GM23248 (cell line): ENCODE measurements at regions not wholly inside any gene's neighbourhood (a gene's known extent, or its start where the extent isn't known, plus 50 kb on each side); places are given as distances from the start of the nearest gene placed in this dataset.
A peak's percentile ranks its signal among the peaks of the same experiment; 100 is the strongest.

Source experiments
- DNase-seq: peaks from one replicate; pipeline ENCODE4 v3.0.0-alpha.2; 2015
- H2AFZ ChIP-seq: fragments of 200-600 bp; sonication (generic); 2 replicates; pipeline ENCODE4 v1.6.1; 2016; ENCODE audit warnings: antibody characterized with exemption
- H3F3A ChIP-seq: fragments of 200-600 bp; sonication (generic); 2 replicates; pipeline ENCODE4 v1.6.1; 2016; ENCODE audit warnings: mild to moderate bottlenecking, antibody characterized with exemption, mixed run types; ENCODE audit not compliant: insufficient read depth
- H3K27ac ChIP-seq: fragments of 200-600 bp; sonication (generic); 2 replicates; pipeline ENCODE4 v1.5.1; 2016; ENCODE audit warnings: mild to moderate bottlenecking
- H3K27me3 ChIP-seq: fragments of 200-600 bp; sonication (generic); replicated peaks from 2 replicates; pipeline ENCODE4 v1.6.1; 2016; ENCODE audit warnings: mild to moderate bottlenecking; ENCODE audit not compliant: insufficient read depth
- H3K36me3 ChIP-seq: fragments of 200-600 bp; sonication (generic); 2 replicates; pipeline ENCODE4 v1.6.1; 2016; ENCODE audit warnings: low read depth, mild to moderate bottlenecking
- H3K4me1 ChIP-seq: fragments of 200-600 bp; sonication (generic); 2 replicates; pipeline ENCODE4 v1.6.1; 2016; ENCODE audit warnings: mild to moderate bottlenecking; ENCODE audit not compliant: insufficient read depth
- H3K4me2 ChIP-seq: fragments of 200-600 bp; sonication (generic); one replicate; pipeline ENCODE4 v1.6.1; 2016; ENCODE audit warnings: mild to moderate bottlenecking; ENCODE audit not compliant: unreplicated experiment
- H3K4me3 ChIP-seq: fragments of 200-600 bp; sonication (generic); 2 replicates; pipeline ENCODE4 v1.5.1; 2016; ENCODE audit warnings: mild to moderate bottlenecking
- H3K79me2 ChIP-seq: fragments of 200-600 bp; sonication (generic); 2 replicates; pipeline ENCODE4 v1.6.1; 2016; ENCODE audit warnings: mild to moderate bottlenecking; ENCODE audit not compliant: insufficient read depth
- H3K9ac ChIP-seq: fragments of 200-600 bp; sonication (generic); 2 replicates; pipeline ENCODE4 v1.6.1; 2016; ENCODE audit warnings: mild to moderate bottlenecking
- H3K9me2 ChIP-seq: fragments of 200-600 bp; sonication (generic); 2 replicates; pipeline ENCODE4 v1.6.1; 2016; ENCODE audit warnings: mixed run types, mild to moderate bottlenecking, moderate library complexity; ENCODE audit not compliant: insufficient read depth
- H3K9me3 ChIP-seq: fragments of 200-600 bp; sonication (generic); one replicate; pipeline ENCODE4 v1.6.1; 2017; ENCODE audit warnings: low read depth
- H4K20me1 ChIP-seq: fragments of 200-600 bp; sonication (generic); 2 replicates; pipeline ENCODE4 v1.6.0; 2016; ENCODE audit not compliant: insufficient read depth
- EZH2 ChIP-seq: fragments of 200-600 bp; sonication (generic); IDR thresholded peaks from 2 replicates; pipeline ENCODE4 v1.6.1; 2018; ENCODE audit warnings: antibody characterized with exemption, mild to moderate bottlenecking; ENCODE audit not compliant: insufficient read depth, poor library complexity, severe bottlenecking
- EZH2phosphoT487 ChIP-seq: fragments of 200-600 bp; sonication (generic); IDR thresholded peaks from 2 replicates; pipeline ENCODE4 v1.6.1; 2018; ENCODE audit warnings: antibody characterized with exemption, moderate library complexity, mild to moderate bottlenecking, low read depth; ENCODE audit not compliant: insufficient read depth
- WGBS, 2 experiments: methylation state at CpG; one replicate each; pipeline ENCODE4 v1.1.6; 2015 to 2017; ENCODE audit warnings: low lambda C conversion rate in 2 of 2, low coverage in 1 of 2; ENCODE audit errors: missing lambda C conversion rate in 2 of 2; 5-methylcytosine and 5-hydroxymethylcytosine counted together
- in situ Hi-C: fragments of 300-500 bp; cut with MboI; formaldehyde crosslinking; loops from 2 replicates; pipeline ENCODE4 v1.15.0; 2020

DNA sequence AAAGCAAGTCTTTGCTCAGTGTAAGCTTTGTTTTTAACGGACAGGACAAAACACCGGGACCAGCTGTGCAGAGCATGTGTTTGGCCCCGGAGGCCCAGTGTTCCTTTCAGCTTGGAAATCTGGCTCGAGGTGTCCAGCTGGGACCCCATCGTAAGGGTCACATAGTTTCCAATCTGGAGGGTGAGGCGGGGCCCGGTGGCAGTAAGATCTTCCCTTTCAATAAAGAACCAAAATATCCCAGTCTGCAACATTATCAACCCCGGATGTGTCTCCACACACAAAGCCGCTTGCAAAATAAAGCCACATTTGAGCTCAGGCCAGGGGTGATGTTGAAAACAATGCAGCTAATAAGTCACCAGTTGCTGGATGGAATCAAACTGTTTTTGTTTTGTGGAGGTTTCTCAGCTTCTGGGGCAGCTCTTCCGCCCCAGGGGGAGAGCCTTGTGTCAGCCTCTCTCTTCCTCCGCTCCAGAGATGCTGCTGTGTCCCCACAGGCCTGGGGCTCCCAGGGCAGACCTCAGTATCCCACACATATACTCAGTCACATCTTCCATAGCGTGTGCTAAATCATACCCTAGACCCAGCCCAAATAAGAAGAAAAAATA, 138.6 kb upstream of the GLI2 start:
- in situ Hi-C loops, result no loop called here
- TF ChIP-seq EZH2, result no peak
- no peak for TF ChIP-seq EZH2phosphoT487
- 4 to 5% methylated on average over 12 of the region's 12 CpGs for WGBS, 2 experiments
- DNase-seq, result peak; percentile 90
- H3K27me3 ChIP-seq, result no peaks in the 10 kb centered on the region
- H4K20me1 ChIP-seq, result no peaks in the 10 kb centered on the region
- H3K4me3 ChIP-seq, result no peak overlapping the region; the same call in 1 of the 2 replicates
- peak overlapping the region; percentile 88 for H3K27ac ChIP-seq
- H3K9ac ChIP-seq, result peak overlapping the region; percentile 67
- H3K79me2 ChIP-seq, result no peaks in the 10 kb centered on the region
- H3K4me1 ChIP-seq, result peaks cover 23% of the 10 kb centered on the region
- H3K9me2 ChIP-seq, result no peaks in the 10 kb centered on the region
- H3K4me2 ChIP-seq, result peak overlapping the region; percentile 55
- peak overlapping the region; percentile 69 for H2AFZ ChIP-seq
- H3K9me3 ChIP-seq, result no peaks in the 10 kb centered on the region
- H3F3A ChIP-seq, result peaks cover 15% of the 10 kb centered on the region
- no peaks in the 10 kb centered on the region for H3K36me3 ChIP-seq

DNA sequence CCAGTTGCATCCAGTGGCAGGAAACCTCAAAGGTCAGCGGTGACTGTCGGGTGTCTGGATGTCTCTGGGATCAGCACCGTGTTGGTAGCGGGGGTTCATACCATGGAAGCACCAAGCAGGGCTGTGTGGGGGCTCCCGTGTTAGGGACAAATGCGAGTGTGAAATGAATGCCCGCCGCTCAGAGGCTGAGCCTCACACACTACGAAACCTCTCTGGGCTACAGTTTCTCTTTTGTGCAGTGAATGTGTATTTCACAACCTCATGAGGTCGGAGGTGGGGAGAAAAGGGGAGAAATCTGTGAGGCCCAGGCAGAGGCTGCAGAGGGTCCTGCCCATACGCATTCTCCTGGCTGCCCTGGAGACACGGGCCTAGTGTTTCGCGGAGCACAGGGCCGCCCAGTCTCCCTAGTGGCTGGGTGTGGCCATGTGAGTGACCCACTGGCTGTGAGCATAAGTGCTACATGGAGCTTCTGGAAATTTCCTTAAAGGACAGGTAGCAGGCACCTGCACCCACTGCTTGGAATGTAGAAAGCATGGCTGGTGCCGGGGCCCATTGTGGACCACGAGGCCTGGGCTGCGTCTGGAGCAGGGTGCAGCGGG, 138.0 kb upstream of the GLI2 start:
- Histone ChIP-seq H3K4me1 (peaks cover 23% of the 10 kb centered on the region), H3K9me2 (no peaks in the 10 kb centered on the region), H3K4me3 (no peak overlapping the region), H3K9ac (peak overlapping the region; percentile 67), H3K4me2 (peak overlapping the region; percentile 55), H3K79me2 (no peaks in the 10 kb centered on the region), H3F3A (peaks cover 15% of the 10 kb centered on the region), H2AFZ (peak overlapping the region; percentile 69), H3K36me3 (no peaks in the 10 kb centered on the region), H4K20me1 (no peaks in the 10 kb centered on the region), H3K27me3 (no peaks in the 10 kb centered on the region), H3K9me3 (no peaks in the 10 kb centered on the region), H3K27ac (peak overlapping the region; percentile 88)
- TF ChIP-seq EZH2phosphoT487 (no peak), EZH2 (no peak)
- WGBS, 2 experiments, result 74 to 77% methylated on average over 19 of the region's 19 CpGs
- in situ Hi-C loops, result no loop called here
- DNase-seq, result no peak

GRCh38 chr2:120598416-120598815, 137.3 kb upstream of the GLI2 start:
- WGBS, 2 experiments, result 69 to 80% methylated on average over 5 of the region's 5 CpGs
- no peak for TF ChIP-seq EZH2phosphoT487
- TF ChIP-seq EZH2, result no peak
- H3K4me2 ChIP-seq, result no peak overlapping the region
- H3K27ac ChIP-seq, result no peak overlapping the region
- peaks cover 26% of the 10 kb centered on the region for H3K4me1 ChIP-seq
- in situ Hi-C loops, result no loop called here
- no peaks in the 10 kb centered on the region for H3K9me2 ChIP-seq
- H4K20me1 ChIP-seq, result no peaks in the 10 kb centered on the region
- H3F3A ChIP-seq, result peaks cover 16% of the 10 kb centered on the region
- DNase-seq, result no peak
- no peak overlapping the region for H3K4me3 ChIP-seq
- H3K79me2 ChIP-seq, result no peaks in the 10 kb centered on the region
- H3K36me3 ChIP-seq, result no peaks in the 10 kb centered on the region
- H3K9ac ChIP-seq, result no peak overlapping the region
- H3K9me3 ChIP-seq, result no peaks in the 10 kb centered on the region
- H2AFZ ChIP-seq, result no peak overlapping the region
- no peaks in the 10 kb centered on the region for H3K27me3 ChIP-seq

GRCh38 chr2:120599072-120599471, 136.6 kb upstream of the GLI2 start:
- Histone ChIP-seq H3K27me3 (no peaks in the 10 kb centered on the region), H3K9me2 (no peaks in the 10 kb centered on the region), H3K9ac (no peak overlapping the region), H3K27ac (no peak overlapping the region), H3K79me2 (no peaks in the 10 kb centered on the region), H4K20me1 (no peaks in the 10 kb centered on the region), H3F3A (peaks cover 21% of the 10 kb centered on the region), H3K36me3 (no peaks in the 10 kb centered on the region), H3K4me3 (no peak overlapping the region), H3K4me1 (peaks cover 32% of the 10 kb centered on the region), H2AFZ (no peak overlapping the region), H3K4me2 (no peak overlapping the region), H3K9me3 (no peaks in the 10 kb centered on the region)
- DNase-seq, result no peak
- 86% methylated on average over 7 of the region's 7 CpGs for WGBS, 2 experiments
- TF ChIP-seq EZH2phosphoT487 (no peak), EZH2 (no peak)
- in situ Hi-C loops, result no loop called here

DNA sequence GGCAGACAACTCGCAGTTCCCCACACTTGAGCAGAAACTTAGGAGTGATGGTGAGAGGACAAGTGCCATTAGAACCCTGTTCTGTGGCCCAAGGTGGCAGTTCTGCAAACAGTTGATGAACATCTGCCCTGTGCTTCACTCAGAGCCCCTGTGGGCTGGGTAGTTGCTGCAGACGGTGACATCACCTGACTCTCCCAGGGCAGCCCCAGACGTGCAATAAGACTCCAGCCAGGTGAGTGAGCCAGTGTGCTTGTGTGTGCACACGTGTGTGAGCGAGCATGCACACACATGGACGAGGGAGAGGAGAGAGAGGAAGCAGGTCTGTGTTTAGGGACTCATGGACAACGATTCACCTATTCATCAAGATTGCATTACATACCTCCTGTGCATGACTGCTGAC, 136.0 kb upstream of the GLI2 start:
- no peak for TF ChIP-seq EZH2
- no peak for TF ChIP-seq EZH2phosphoT487
- no peak overlapping the region for H3K4me2 ChIP-seq
- WGBS, 2 experiments, result 81 to 84% methylated on average over 7 of the region's 7 CpGs

More for the DNA sequence above, 136.0 kb upstream of the GLI2 start:
- Histone ChIP-seq H3K4me3 (no peak overlapping the region), H3K9me3 (no peaks in the 10 kb centered on the region), H4K20me1 (no peaks in the 10 kb centered on the region), H3K9ac (no peak overlapping the region), H3K36me3 (no peaks in the 10 kb centered on the region), H3F3A (peaks cover 26% of the 10 kb centered on the region), H3K27me3 (no peaks in the 10 kb centered on the region), H3K4me1 (peaks cover 38% of the 10 kb centered on the region), H3K27ac (no peak overlapping the region), H3K79me2 (no peaks in the 10 kb centered on the region), H3K9me2 (no peaks in the 10 kb centered on the region), H2AFZ (no peak overlapping the region)
- in situ Hi-C loops, result no loop called here
- DNase-seq, result no peak
